Mesendoderm (in vitro differentiated cells): ENCODE measurements at regions not wholly inside any gene's neighbourhood (a gene's known extent, or its start where the extent isn't known, plus 50 kb on each side); places are given as distances from the start of the nearest gene placed in this dataset.

Source experiments
- DNase-seq: peaks from one replicate; pipeline ENCODE4 v3.0.0; 2013
- H2AK5ac ChIP-seq: 2 replicates; pipeline ENCODE4 v1.6.1; 2013; ENCODE audit warnings: low read length, inconsistent platforms
- H2BK120ac ChIP-seq: 2 replicates; pipeline ENCODE4 v1.6.1; 2013; ENCODE audit warnings: low read depth, mild to moderate bottlenecking, low read length, moderate library complexity, mixed read lengths
- H2BK15ac ChIP-seq: replicated peaks from 2 replicates; pipeline ENCODE4 v1.6.1; 2013; ENCODE audit warnings: low read depth, mild to moderate bottlenecking, moderate library complexity
- H2BK5ac ChIP-seq: 2 replicates; pipeline ENCODE4 v1.6.1; 2013; ENCODE audit warnings: low read length, inconsistent platforms
- H3K18ac ChIP-seq: 2 replicates; pipeline ENCODE4 v1.6.1; 2013; ENCODE audit warnings: mild to moderate bottlenecking, low read length, mixed read lengths
- H3K23ac ChIP-seq: one replicate; pipeline ENCODE4 v1.6.1; 2013; ENCODE audit warnings: low read length
- H3K27ac ChIP-seq: 2 replicates; pipeline ENCODE4 v1.5.1; 2013; ENCODE audit warnings: low read depth, mild to moderate bottlenecking, inconsistent platforms, low read length, moderate library complexity
- H3K27me3 ChIP-seq: 2 replicates; pipeline ENCODE4 v1.6.1; 2013; ENCODE audit warnings: low read length, control low read depth, mild to moderate bottlenecking, inconsistent platforms; ENCODE audit not compliant: insufficient read depth, poor library complexity
- H3K36me3 ChIP-seq: 2 replicates; pipeline ENCODE4 v1.6.1; 2013; ENCODE audit warnings: low read length, inconsistent platforms; ENCODE audit not compliant: control insufficient read depth, insufficient read depth
- H3K4ac ChIP-seq: one replicate; pipeline ENCODE4 v1.6.1; 2013; ENCODE audit warnings: low read depth, mild to moderate bottlenecking, low read length, moderate library complexity
- H3K4me1 ChIP-seq: 2 replicates; pipeline ENCODE4 v1.6.1; 2013; ENCODE audit warnings: low read depth, low read length, inconsistent platforms; ENCODE audit not compliant: control insufficient read depth
- H3K4me2 ChIP-seq: 2 replicates; pipeline ENCODE4 v1.6.1; 2013; ENCODE audit warnings: low read length
- H3K4me3 ChIP-seq: 2 replicates; pipeline ENCODE4 v1.5.1; 2013; ENCODE audit warnings: mild to moderate bottlenecking, low read length
- H3K56ac ChIP-seq: one replicate; pipeline ENCODE4 v1.6.1; 2013; ENCODE audit warnings: low read length
- H3K79me1 ChIP-seq: 2 replicates; pipeline ENCODE4 v1.6.1; 2013; ENCODE audit warnings: low read length, inconsistent platforms
- H3K79me2 ChIP-seq: 2 replicates; pipeline ENCODE4 v1.6.1; 2013; ENCODE audit warnings: mild to moderate bottlenecking, low read length; ENCODE audit not compliant: control insufficient read depth, insufficient read depth
- H3K9ac ChIP-seq: 2 replicates; pipeline ENCODE4 v1.6.1; 2013; ENCODE audit warnings: low read length, inconsistent platforms
- H4K5ac ChIP-seq: one replicate; pipeline ENCODE4 v1.6.1; 2013; ENCODE audit warnings: low read length
- H4K8ac ChIP-seq: one replicate; pipeline ENCODE4 v1.6.1; 2013; ENCODE audit warnings: low read depth, mild to moderate bottlenecking, control low read depth, low read length, moderate library complexity
- WGBS: extraction: QIAGEN DNeasy Blood & Tissue Kit; methylation state at CpG from one replicate; pipeline ENCODE4 v1.1.7; 2013; ENCODE audit warnings: low lambda C conversion rate, missing lambda C conversion rate; ENCODE audit not compliant: insufficient coverage; ENCODE audit errors: extremely low coverage; 5-methylcytosine and 5-hydroxymethylcytosine counted together

DNA sequence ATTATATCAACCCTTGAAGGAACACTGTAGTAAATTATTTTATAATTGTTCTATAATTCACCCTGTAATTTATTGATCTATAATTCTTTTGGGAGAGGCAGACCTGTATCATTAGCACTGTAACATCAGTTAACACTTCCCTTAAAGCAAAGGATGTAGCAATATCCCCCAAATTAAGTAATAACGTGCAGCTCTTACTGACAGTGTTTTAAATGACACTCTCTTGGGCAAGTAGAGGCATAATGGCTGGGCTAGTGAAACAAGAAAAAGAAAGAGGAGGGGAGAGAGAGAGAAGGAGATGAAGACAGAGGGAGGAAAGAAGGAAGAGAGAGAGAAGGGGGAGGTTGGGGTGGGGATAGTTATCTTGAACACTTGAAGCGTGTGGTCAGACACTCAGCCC is 161.0 kb upstream of the RNF32 start:
- Histone ChIP-seq H3K4me2 (no peak overlapping the region), H2AK5ac (no peak overlapping the region), H2BK15ac (no peak overlapping the region), H3K56ac (no peak overlapping the region), H3K36me3 (no peaks in the 10 kb centered on the region), H2BK120ac (no peak overlapping the region), H3K18ac (no peak overlapping the region), H3K4me3 (no peak overlapping the region), H3K27ac (no peak overlapping the region), H3K79me1 (no peaks in the 10 kb centered on the region), H3K79me2 (no peaks in the 10 kb centered on the region), H4K5ac (no peak overlapping the region), H3K9ac (no peak overlapping the region), H2BK5ac (no peak overlapping the region), H4K8ac (no peak overlapping the region), H3K4me1 (no peaks in the 10 kb centered on the region), H3K23ac (no peak overlapping the region), H3K4ac (no peak overlapping the region), H3K27me3 (no peaks in the 10 kb centered on the region)
- no peak for DNase-seq
- WGBS: no CpG with 5 or more reads among the region's 2 CpGs

- Histone ChIP-seq H3K27ac (no peak overlapping the region), H4K5ac (no peak overlapping the region), H3K9ac (no peak overlapping the region), H2AK5ac (no peak overlapping the region), H3K79me2 (no peaks in the 10 kb centered on the region), H2BK5ac (no peak overlapping the region), H2BK120ac (no peak overlapping the region), H3K4ac (no peak overlapping the region), H2BK15ac (no peak overlapping the region), H3K27me3 (no peaks in the 10 kb centered on the region), H3K79me1 (no peaks in the 10 kb centered on the region), H3K36me3 (no peaks in the 10 kb centered on the region), H3K23ac (no peak overlapping the region), H3K4me3 (no peak overlapping the region), H3K4me2 (no peak overlapping the region), H3K56ac (no peak overlapping the region), H3K4me1 (no peaks in the 10 kb centered on the region), H3K18ac (no peak overlapping the region), H4K8ac (no peak overlapping the region)
- no CpG with 5 or more reads among the region's 11 CpGs for WGBS
- DNase-seq: no peak
Measured at GRCh38 chr7:156478486-156478885, 162.1 kb upstream of the RNF32 start.

GRCh38 chr7:156475666-156476065 is 164.9 kb upstream of the RNF32 start:
- H3K18ac ChIP-seq: no peak overlapping the region

GRCh38 chr7:156475179-156475578 is 165.4 kb upstream of the RNF32 start:
- Histone ChIP-seq H2AK5ac (no peak overlapping the region), H4K8ac (no peak overlapping the region), H3K27me3 (no peaks in the 10 kb centered on the region), H3K27ac (no peak overlapping the region), H3K36me3 (no peaks in the 10 kb centered on the region), H3K4me3 (no peak overlapping the region), H3K9ac (no peak overlapping the region), H3K56ac (no peak overlapping the region), H3K4me2 (no peak overlapping the region), H3K18ac (no peak overlapping the region), H4K5ac (no peak overlapping the region), H3K79me1 (no peaks in the 10 kb centered on the region), H3K79me2 (no peaks in the 10 kb centered on the region), H2BK120ac (no peak overlapping the region), H3K23ac (no peak overlapping the region), H3K4me1 (no peaks in the 10 kb centered on the region), H2BK15ac (no peak overlapping the region), H2BK5ac (no peak overlapping the region), H3K4ac (no peak overlapping the region)
- no CpG with 5 or more reads among the region's 6 CpGs for WGBS
- DNase-seq: no peak

More at GRCh38 chr7:156475666-156476065, 164.9 kb upstream of the RNF32 start:
- Histone ChIP-seq H3K79me2 (no peaks in the 10 kb centered on the region), H4K5ac (no peak overlapping the region), H3K4me1 (no peaks in the 10 kb centered on the region), H3K4me2 (no peak overlapping the region), H3K4me3 (no peak overlapping the region), H3K23ac (no peak overlapping the region), H2BK15ac (no peak overlapping the region), H3K79me1 (no peaks in the 10 kb centered on the region), H3K27ac (no peak overlapping the region), H3K36me3 (no peaks in the 10 kb centered on the region), H3K27me3 (no peaks in the 10 kb centered on the region), H4K8ac (no peak overlapping the region), H3K4ac (no peak overlapping the region), H2AK5ac (no peak overlapping the region), H2BK120ac (no peak overlapping the region), H2BK5ac (no peak overlapping the region), H3K56ac (no peak overlapping the region), H3K9ac (no peak overlapping the region)
- DNase-seq: peak; percentile 44
- WGBS: no CpG with 5 or more reads among the region's 5 CpGs

GRCh38 chr7:156474241-156474743 is 166.3 kb upstream of the RNF32 start:
- WGBS: no CpG with 5 or more reads among the region's 7 CpGs

More at GRCh38 chr7:156474241-156474743, 166.3 kb upstream of the RNF32 start:
- no peak overlapping the region for H3K18ac ChIP-seq
- no peak overlapping the region for H2BK120ac ChIP-seq
- no peak overlapping the region for H3K9ac ChIP-seq
- H4K8ac ChIP-seq: no peak overlapping the region
- H2BK5ac ChIP-seq: no peak overlapping the region
- H3K27ac ChIP-seq: no peak overlapping the region
- no peak overlapping the region for H3K4me2 ChIP-seq
- H3K79me2 ChIP-seq: no peaks in the 10 kb centered on the region
- H3K79me1 ChIP-seq: no peaks in the 10 kb centered on the region
- H2AK5ac ChIP-seq: no peak overlapping the region
- H2BK15ac ChIP-seq: no peak overlapping the region
- no peak overlapping the region for H4K5ac ChIP-seq
- H3K4me3 ChIP-seq: no peak overlapping the region
- no peak overlapping the region for H3K56ac ChIP-seq
- H3K4ac ChIP-seq: no peak overlapping the region
- H3K27me3 ChIP-seq: no peaks in the 10 kb centered on the region
- no peaks in the 10 kb centered on the region for H3K4me1 ChIP-seq
- no peaks in the 10 kb centered on the region for H3K36me3 ChIP-seq
- DNase-seq: no peak
- H3K23ac ChIP-seq: no peak overlapping the region
